ENCODE measurements at regions not wholly inside any gene's neighbourhood (a gene's known extent, or its start where the extent isn't known, plus 50 kb on each side); places are given as distances from the start of the nearest gene placed in this dataset.

DNA sequence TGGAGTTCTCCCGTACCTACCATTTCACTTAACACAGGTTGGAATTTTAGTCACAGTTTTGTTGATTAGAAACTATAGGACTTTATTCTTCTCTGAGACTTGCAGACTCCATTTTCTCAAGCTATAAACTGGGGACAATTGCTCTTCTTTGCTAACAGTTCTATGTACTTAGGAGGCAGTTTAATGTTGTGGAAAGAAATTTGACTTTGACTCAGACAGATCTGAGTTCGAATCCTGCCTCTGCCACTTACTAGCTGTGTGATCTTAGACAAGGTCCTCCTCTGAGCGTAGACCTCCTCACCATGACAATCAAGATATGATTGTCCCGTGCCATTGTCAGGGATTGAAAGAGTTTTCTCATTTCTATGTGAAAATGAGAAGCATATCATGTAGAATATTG, 196.4 kb upstream of the HES1 start:
- no peaks in the 10 kb centered on the region for H3K9me3 ChIP-seq (ENCODE audit: low read length)
- H3F3A ChIP-seq (ENCODE audit: insufficient read depth, low read length, poor library complexity, severe bottlenecking), result no peaks in the 10 kb centered on the region
- H3K27me3 ChIP-seq (ENCODE audit: insufficient read depth, low read depth, low read length), result no peaks in the 10 kb centered on the region
- H3K4me3 ChIP-seq (ENCODE audit: low read length), result no peak overlapping the region
- no peak overlapping the region for H2AFZ ChIP-seq (ENCODE audit: low read depth, low read length)
- H3K9me2 ChIP-seq (ENCODE audit: insufficient read depth, low read length), result no peaks in the 10 kb centered on the region
- H3K4me2 ChIP-seq (ENCODE audit: low read length), result no peak overlapping the region
- TF ChIP-seq POLR2AphosphoS5 (IDR thresholded peaks at IDR 0.05) (no peak), EP300 (conservative IDR thresholded peaks at IDR 0.05; ENCODE audit: poor library complexity, severe bottlenecking) (no peak), TAF1 (IDR thresholded peaks at IDR 0.05; ENCODE audit: low read depth) (no peak), EZH2 (IDR thresholded peaks at IDR 0.05; ENCODE audit: borderline replicate concordance, insufficient read depth, low read length, poor library complexity, severe bottlenecking) (no peak), CTCF (IDR thresholded peaks at IDR 0.05; ENCODE audit: poor library complexity, severe bottlenecking) (no peak), SMC3 (conservative IDR thresholded peaks at IDR 0.05; ENCODE audit: poor library complexity) (no peak), MXI1 (conservative IDR thresholded peaks at IDR 0.05; ENCODE audit: poor library complexity, severe bottlenecking) (no peak), RAD21 (conservative IDR thresholded peaks at IDR 0.05) (no peak)
- TF ChIP-seq, protein P1, sequence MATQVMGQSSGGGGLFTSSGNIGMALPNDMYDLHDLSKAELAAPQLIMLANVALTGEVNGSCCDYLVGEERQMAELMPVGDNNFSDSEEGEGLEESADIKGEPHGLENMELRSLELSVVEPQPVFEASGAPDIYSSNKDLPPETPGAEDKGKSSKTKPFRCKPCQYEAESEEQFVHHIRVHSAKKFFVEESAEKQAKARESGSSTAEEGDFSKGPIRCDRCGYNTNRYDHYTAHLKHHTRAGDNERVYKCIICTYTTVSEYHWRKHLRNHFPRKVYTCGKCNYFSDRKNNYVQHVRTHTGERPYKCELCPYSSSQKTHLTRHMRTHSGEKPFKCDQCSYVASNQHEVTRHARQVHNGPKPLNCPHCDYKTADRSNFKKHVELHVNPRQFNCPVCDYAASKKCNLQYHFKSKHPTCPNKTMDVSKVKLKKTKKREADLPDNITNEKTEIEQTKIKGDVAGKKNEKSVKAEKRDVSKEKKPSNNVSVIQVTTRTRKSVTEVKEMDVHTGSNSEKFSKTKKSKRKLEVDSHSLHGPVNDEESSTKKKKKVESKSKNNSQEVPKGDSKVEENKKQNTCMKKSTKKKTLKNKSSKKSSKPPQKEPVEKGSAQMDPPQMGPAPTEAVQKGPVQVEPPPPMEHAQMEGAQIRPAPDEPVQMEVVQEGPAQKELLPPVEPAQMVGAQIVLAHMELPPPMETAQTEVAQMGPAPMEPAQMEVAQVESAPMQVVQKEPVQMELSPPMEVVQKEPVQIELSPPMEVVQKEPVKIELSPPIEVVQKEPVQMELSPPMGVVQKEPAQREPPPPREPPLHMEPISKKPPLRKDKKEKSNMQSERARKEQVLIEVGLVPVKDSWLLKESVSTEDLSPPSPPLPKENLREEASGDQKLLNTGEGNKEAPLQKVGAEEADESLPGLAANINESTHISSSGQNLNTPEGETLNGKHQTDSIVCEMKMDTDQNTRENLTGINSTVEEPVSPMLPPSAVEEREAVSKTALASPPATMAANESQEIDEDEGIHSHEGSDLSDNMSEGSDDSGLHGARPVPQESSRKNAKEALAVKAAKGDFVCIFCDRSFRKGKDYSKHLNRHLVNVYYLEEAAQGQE (IDR thresholded peaks at IDR 0.05; ENCODE audit: borderline replicate concordance), result no peak
- no peaks in the 10 kb centered on the region for H4K20me1 ChIP-seq (ENCODE audit: insufficient read depth)
- H3K79me2 ChIP-seq (replicated peaks; ENCODE audit: insufficient read depth, low read length), result no peaks in the 10 kb centered on the region
- H3K27ac ChIP-seq (ENCODE audit: low read length), result no peak overlapping the region
- no peaks in the 10 kb centered on the region for H3K36me3 ChIP-seq (ENCODE audit: insufficient read depth, low read length)
- H3K9ac ChIP-seq (ENCODE audit: low read length), result no peak overlapping the region

DNA sequence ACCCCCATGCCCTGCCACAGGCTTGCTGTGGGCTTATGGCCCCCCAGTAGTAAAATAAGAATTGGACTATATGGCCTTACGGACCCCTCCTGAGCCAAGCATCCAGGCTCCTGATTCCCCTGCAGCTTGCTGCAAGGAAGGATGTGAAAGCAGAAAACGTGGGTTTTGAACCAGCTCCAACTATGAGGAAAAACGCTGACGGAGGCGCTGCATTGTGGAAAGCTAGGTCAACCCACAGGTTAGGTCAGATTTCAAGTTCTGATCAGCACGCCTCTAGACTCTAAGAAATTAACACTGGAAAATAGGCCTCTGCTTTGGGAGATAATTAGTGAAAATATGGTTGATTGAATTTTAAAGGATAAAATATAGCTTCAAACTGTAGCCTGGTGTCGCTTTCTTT, 195.4 kb upstream of the HES1 start:
- Histone ChIP-seq H3K4me2 (ENCODE audit: low read length) (no peak overlapping the region), H3K9ac (ENCODE audit: low read length) (no peak overlapping the region), H3K36me3 (ENCODE audit: insufficient read depth, low read length) (no peaks in the 10 kb centered on the region), H3K79me2 (replicated peaks; ENCODE audit: insufficient read depth, low read length) (no peaks in the 10 kb centered on the region), H3F3A (ENCODE audit: insufficient read depth, low read length, poor library complexity, severe bottlenecking) (no peaks in the 10 kb centered on the region), H3K4me3 (ENCODE audit: low read length) (no peak overlapping the region), H2AFZ (ENCODE audit: low read depth, low read length) (no peak overlapping the region), H3K27ac (ENCODE audit: low read length) (no peak overlapping the region), H3K27me3 (ENCODE audit: insufficient read depth, low read depth, low read length) (no peaks in the 10 kb centered on the region), H3K9me2 (ENCODE audit: insufficient read depth, low read length) (no peaks in the 10 kb centered on the region), H3K9me3 (ENCODE audit: low read length) (no peaks in the 10 kb centered on the region), H4K20me1 (ENCODE audit: insufficient read depth) (no peaks in the 10 kb centered on the region)
- no peak for TF ChIP-seq TAF1 (IDR thresholded peaks at IDR 0.05; ENCODE audit: low read depth)
- no peak for TF ChIP-seq EP300 (conservative IDR thresholded peaks at IDR 0.05; ENCODE audit: poor library complexity, severe bottlenecking)
- no peak for TF ChIP-seq MXI1 (conservative IDR thresholded peaks at IDR 0.05; ENCODE audit: poor library complexity, severe bottlenecking)
- TF ChIP-seq RAD21 (conservative IDR thresholded peaks at IDR 0.05), result no peak
- TF ChIP-seq SMC3 (conservative IDR thresholded peaks at IDR 0.05; ENCODE audit: poor library complexity), result no peak
- no peak for TF ChIP-seq POLR2AphosphoS5 (IDR thresholded peaks at IDR 0.05)
- no peak for TF ChIP-seq EZH2 (IDR thresholded peaks at IDR 0.05; ENCODE audit: borderline replicate concordance, insufficient read depth, low read length, poor library complexity, severe bottlenecking)
- TF ChIP-seq, protein P1 (IDR thresholded peaks at IDR 0.05; ENCODE audit: borderline replicate concordance), result no peak
- TF ChIP-seq CTCF (IDR thresholded peaks at IDR 0.05; ENCODE audit: poor library complexity, severe bottlenecking), result no peak

All from neural cell (in vitro differentiated cells).